ENCODE measurements at regions not wholly inside any gene's neighbourhood (a gene's known extent, or its start where the extent isn't known, plus 50 kb on each side); places are given as distances from the start of the nearest gene placed in this dataset.

DNA sequence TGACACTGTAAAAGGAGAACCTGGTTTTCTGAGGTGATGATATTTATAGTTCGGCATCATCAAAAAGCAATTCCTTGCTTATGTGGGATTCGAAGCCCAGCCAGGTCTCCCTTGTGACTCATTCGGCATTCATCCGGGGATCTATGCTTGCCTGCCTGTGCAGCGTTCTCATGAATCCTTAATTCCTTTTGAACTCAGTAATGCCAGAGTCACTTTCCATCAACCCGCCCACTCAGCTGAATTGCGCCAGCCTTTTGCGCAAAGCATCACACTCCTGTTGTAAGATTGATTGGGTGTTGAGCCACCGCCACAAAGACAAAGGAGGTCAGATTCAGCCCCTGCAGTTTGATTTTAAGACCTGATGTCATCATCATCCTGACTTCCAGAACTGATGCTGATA, 128.6 kb downstream of the SLC17A6 start:
- no TSS peak for BruUV-seq (replicated peaks)
- SMC1A ChIA-PET (ENCODE audit: uncharacterized antibody, unreplicated experiment) = no interaction called here
- Histone ChIP-seq H2AFZ (ENCODE audit: control insufficient read depth, low read depth, low read length) (no peak overlapping the region), H3K27me3 (replicated peaks in 1 of 2; ENCODE audit: control insufficient read depth in 2 of 2, insufficient read depth in 2 of 2, low read length in 1 of 2) (no peaks in the 10 kb centered on the region), H3K36me3 (ENCODE audit: control insufficient read depth in 2 of 2, insufficient read depth in 2 of 2, low read length in 1 of 2) (no peaks in the 10 kb centered on the region), H3K4me3 (no peak overlapping the region), H3K4me1 (ENCODE audit: control insufficient read depth, insufficient read depth, low read length) (no peaks in the 10 kb centered on the region), H3K79me2 (ENCODE audit: control insufficient read depth, insufficient read depth, low read length) (no peaks in the 10 kb centered on the region), H3K4me2 (ENCODE audit: control insufficient read depth, insufficient read depth) (no peak overlapping the region), H4K20me1 (ENCODE audit: control insufficient read depth, insufficient read depth) (no peaks in the 10 kb centered on the region), H3K9me3 (replicated peaks; ENCODE audit: control insufficient read depth, insufficient read depth, low read length) (no peaks in the 10 kb centered on the region), H3K9ac (ENCODE audit: control insufficient read depth, insufficient read depth, low read length) (no peak overlapping the region), H3K27ac (ENCODE audit: control insufficient read depth, insufficient read depth) (no peak overlapping the region)
- DNase-seq (ENCODE audit: low read depth, low spot score) (no peak), ATAC-seq (no peak), FAIRE-seq (no peak)
- in situ Hi-C loops (cut with MboI) (no loop called here), intact Hi-C loops (cut with micrococcal nuclease; ENCODE audit: unreplicated experiment) (no loop called here)
- RAD21 ChIA-PET (ENCODE audit: unreplicated experiment) = no interaction called here
- POLR2A ChIA-PET = no interaction called here
- CTCF ChIA-PET = no interaction called here
- TF ChIP-seq TCF12 (IDR thresholded peaks at IDR 0.05; ENCODE audit: low read depth, low read length) = no peak
- TF ChIP-seq MYB (IDR thresholded peaks at IDR 0.05; ENCODE audit: borderline replicate concordance, low read depth, low read length) = no peak
- no peak for TF ChIP-seq IKZF1 (conservative IDR thresholded peaks at IDR 0.05)
- no peak for TF ChIP-seq NR2F1 (conservative IDR thresholded peaks at IDR 0.05)
- no peak for TF ChIP-seq MTA2 (IDR thresholded peaks at IDR 0.05; ENCODE audit: low read depth)
- TF ChIP-seq, protein P1, sequence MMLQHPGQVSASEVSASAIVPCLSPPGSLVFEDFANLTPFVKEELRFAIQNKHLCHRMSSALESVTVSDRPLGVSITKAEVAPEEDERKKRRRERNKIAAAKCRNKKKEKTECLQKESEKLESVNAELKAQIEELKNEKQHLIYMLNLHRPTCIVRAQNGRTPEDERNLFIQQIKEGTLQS (IDR thresholded peaks at IDR 0.05; ENCODE audit: borderline replicate concordance, extremely low read depth, low read depth, low read length) = no peak
- TF ChIP-seq, protein P2, sequence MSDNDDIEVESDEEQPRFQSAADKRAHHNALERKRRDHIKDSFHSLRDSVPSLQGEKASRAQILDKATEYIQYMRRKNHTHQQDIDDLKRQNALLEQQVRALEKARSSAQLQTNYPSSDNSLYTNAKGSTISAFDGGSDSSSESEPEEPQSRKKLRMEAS (IDR thresholded peaks at IDR 0.05; ENCODE audit: low read depth, low read length) = no peak
- TF ChIP-seq SUPT20H (IDR thresholded peaks at IDR 0.05; ENCODE audit: borderline replicate concordance, control insufficient read depth, low read depth, low read length) = no peak
- TF ChIP-seq PML (IDR thresholded peaks at IDR 0.05; ENCODE audit: low read length) = no peak
- TF ChIP-seq RBBP5 (conservative IDR thresholded peaks at IDR 0.05) = no peak
- TF ChIP-seq ZNF274 (IDR thresholded peaks at IDR 0.05; ENCODE audit: insufficient read depth, insufficient read length) = no peak
- TF ChIP-seq RB1 (IDR thresholded peaks at IDR 0.05; ENCODE audit: borderline replicate concordance) = no peak
- no peak for TF ChIP-seq SMAD1 (IDR thresholded peaks at IDR 0.05; ENCODE audit: low read depth, partially characterized antibody)
- TF ChIP-seq ZNF24 (IDR thresholded peaks at IDR 0.05) = no peak
- no peak for TF ChIP-seq EED (IDR thresholded peaks at IDR 0.05; ENCODE audit: low read depth)
- WGBS (ENCODE audit: insufficient coverage, insufficient replicate concordance, low lambda C conversion rate, missing lambda C conversion rate) = 53% methylated on average over 9 of the region's 9 CpGs
